ENCODE measurements at regions not wholly inside any gene's neighbourhood (a gene's known extent, or its start where the extent isn't known, plus 50 kb on each side); places are given as distances from the start of the nearest gene placed in this dataset.

DNA sequence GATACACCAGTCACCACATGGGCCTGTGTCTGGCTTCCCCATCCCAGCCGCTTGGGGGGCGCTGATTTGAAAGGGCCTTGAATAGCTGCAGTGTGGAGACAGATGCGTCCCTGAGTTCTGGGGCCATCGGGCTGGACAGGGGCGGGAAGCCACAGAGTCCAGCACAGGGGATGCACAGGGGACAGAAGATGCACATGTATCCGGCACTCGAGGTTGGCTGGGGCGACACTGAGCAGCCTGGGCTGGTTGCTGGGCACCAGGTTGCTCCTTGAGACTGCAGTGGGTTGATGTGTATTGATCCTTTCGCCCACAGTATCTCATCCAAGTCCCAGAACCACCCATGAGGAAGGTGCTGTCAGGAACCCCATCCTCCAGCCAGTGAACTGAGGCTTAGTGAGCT, 99.3 kb upstream of the SYT13 start:
- no peak overlapping the region for H3K4me2 ChIP-seq
- H4K20me1 ChIP-seq (ENCODE audit: insufficient read depth), result no peaks in the 10 kb centered on the region
- no peaks in the 10 kb centered on the region for H3K27me3 ChIP-seq (ENCODE audit: insufficient read depth, low read depth)
- peaks cover 14% of the 10 kb centered on the region for H3K4me1 ChIP-seq (ENCODE audit: low read depth, poor library complexity, severe bottlenecking)
- H2AFZ ChIP-seq (ENCODE audit: low read depth), result no peak overlapping the region
- H3K4me3 ChIP-seq (IDR thresholded peaks at IDR 0.05; ENCODE audit: insufficient read depth, low read depth, low read length), result no peak overlapping the region
- H3K79me2 ChIP-seq (ENCODE audit: insufficient read depth, low read depth), result no peaks in the 10 kb centered on the region
- TF ChIP-seq, protein P1, sequence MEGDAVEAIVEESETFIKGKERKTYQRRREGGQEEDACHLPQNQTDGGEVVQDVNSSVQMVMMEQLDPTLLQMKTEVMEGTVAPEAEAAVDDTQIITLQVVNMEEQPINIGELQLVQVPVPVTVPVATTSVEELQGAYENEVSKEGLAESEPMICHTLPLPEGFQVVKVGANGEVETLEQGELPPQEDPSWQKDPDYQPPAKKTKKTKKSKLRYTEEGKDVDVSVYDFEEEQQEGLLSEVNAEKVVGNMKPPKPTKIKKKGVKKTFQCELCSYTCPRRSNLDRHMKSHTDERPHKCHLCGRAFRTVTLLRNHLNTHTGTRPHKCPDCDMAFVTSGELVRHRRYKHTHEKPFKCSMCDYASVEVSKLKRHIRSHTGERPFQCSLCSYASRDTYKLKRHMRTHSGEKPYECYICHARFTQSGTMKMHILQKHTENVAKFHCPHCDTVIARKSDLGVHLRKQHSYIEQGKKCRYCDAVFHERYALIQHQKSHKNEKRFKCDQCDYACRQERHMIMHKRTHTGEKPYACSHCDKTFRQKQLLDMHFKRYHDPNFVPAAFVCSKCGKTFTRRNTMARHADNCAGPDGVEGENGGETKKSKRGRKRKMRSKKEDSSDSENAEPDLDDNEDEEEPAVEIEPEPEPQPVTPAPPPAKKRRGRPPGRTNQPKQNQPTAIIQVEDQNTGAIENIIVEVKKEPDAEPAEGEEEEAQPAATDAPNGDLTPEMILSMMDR (conservative IDR thresholded peaks at IDR 0.05; ENCODE audit: low read depth, low read length), result no peak
- H3K27ac ChIP-seq, result no peak overlapping the region
- H3K36me3 ChIP-seq (ENCODE audit: insufficient read depth), result no peaks in the 10 kb centered on the region
- no peak overlapping the region for H3K9ac ChIP-seq

DNA sequence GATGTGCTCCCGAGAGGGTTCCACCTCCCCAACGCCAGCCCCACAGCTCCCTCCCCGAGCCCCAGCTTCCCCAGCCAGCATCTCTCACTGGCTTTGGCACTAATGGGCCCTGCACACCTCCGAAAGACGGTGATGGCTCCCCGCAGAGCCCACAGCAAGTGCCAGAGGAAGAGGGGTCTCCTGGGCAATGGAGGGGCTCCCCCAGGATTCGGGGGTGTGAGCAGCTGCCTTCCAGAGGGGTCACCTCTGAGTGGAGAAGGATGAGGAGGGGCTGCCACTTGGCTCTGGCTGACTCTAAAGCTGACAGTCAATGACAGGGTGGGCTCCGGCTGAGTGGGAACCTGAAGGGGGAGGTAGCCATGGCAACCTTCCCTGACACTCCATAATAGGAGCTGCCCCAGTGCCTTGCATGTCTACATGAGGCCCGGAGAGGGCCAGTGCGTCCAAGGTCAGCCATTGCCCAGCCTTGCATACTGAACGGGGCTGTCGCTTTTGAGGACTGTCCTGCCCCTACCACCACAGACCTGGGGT, 98.6 kb upstream of the SYT13 start:
- H3K4me3 ChIP-seq (IDR thresholded peaks at IDR 0.05; ENCODE audit: insufficient read depth, low read depth, low read length), result no peak overlapping the region
- peaks cover 14% of the 10 kb centered on the region for H3K4me1 ChIP-seq (ENCODE audit: low read depth, poor library complexity, severe bottlenecking)
- H3K27me3 ChIP-seq (ENCODE audit: insufficient read depth, low read depth), result no peaks in the 10 kb centered on the region
- no peak overlapping the region for H2AFZ ChIP-seq (ENCODE audit: low read depth)
- no peaks in the 10 kb centered on the region for H3K79me2 ChIP-seq (ENCODE audit: insufficient read depth, low read depth)
- no peak overlapping the region for H3K27ac ChIP-seq
- TF ChIP-seq, protein P1 (conservative IDR thresholded peaks at IDR 0.05; ENCODE audit: low read depth, low read length), result no peak
- no peak overlapping the region for H3K4me2 ChIP-seq
- no peaks in the 10 kb centered on the region for H4K20me1 ChIP-seq (ENCODE audit: insufficient read depth)
- no peaks in the 10 kb centered on the region for H3K36me3 ChIP-seq (ENCODE audit: insufficient read depth)
- no peak overlapping the region for H3K9ac ChIP-seq

DNA sequence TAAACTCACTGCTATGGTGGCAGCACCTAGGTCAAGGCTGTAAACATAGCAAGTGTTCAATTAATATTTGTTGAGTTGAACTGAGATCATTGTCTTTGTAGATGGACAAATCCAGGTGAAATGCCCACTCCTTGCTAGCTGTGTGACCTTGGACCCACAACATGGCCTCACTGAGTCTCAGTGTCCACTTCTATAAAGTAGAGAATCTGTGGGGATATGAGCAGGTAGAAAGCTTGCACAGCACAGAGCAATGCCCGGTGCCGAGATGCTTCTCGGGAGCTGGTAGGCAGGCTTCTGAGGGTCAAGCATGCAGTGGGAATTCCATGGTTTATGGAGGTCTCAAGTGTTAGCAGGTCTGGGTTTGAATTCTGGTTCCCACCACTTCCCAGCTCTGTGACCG, 97.9 kb upstream of the SYT13 start:
- Histone ChIP-seq H3K27me3 (ENCODE audit: insufficient read depth, low read depth) (no peaks in the 10 kb centered on the region), H3K4me1 (ENCODE audit: low read depth, poor library complexity, severe bottlenecking) (peaks cover 14% of the 10 kb centered on the region), H3K4me3 (IDR thresholded peaks at IDR 0.05; ENCODE audit: insufficient read depth, low read depth, low read length) (no peak overlapping the region), H2AFZ (ENCODE audit: low read depth) (no peak overlapping the region), H3K36me3 (ENCODE audit: insufficient read depth) (no peaks in the 10 kb centered on the region), H4K20me1 (ENCODE audit: insufficient read depth) (no peaks in the 10 kb centered on the region), H3K4me2 (no peak overlapping the region), H3K27ac (no peak overlapping the region), H3K79me2 (ENCODE audit: insufficient read depth, low read depth) (no peaks in the 10 kb centered on the region), H3K9ac (no peak overlapping the region)
- TF ChIP-seq, protein P1 (conservative IDR thresholded peaks at IDR 0.05; ENCODE audit: low read depth, low read length), result no peak

DNA sequence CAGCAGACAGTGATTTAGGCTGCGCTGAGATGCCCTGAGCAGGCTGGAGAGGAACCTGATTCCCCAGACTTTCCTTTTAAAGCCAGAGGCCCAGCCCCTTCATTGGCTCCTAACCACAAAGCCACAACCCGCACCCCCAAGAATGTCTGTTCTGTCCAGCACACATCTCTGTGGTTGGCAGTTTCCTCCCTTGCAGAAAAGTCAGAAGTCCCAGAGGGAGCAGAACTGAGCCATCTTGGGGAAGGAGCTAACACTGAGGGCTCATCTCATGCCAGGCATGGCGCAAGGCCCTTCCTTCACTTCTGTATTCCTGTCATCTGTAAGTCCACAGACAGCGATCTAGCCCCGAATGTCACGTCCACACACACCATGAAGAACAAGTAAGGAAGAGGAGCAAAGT, 97.1 kb upstream of the SYT13 start:
- Histone ChIP-seq H3K9ac (no peak overlapping the region), H3K36me3 (ENCODE audit: insufficient read depth) (no peaks in the 10 kb centered on the region), H3K27ac (no peak overlapping the region), H3K4me2 (no peak overlapping the region; the same call in 1 of the 2 replicates), H4K20me1 (ENCODE audit: insufficient read depth) (no peaks in the 10 kb centered on the region), H3K4me3 (IDR thresholded peaks at IDR 0.05; ENCODE audit: insufficient read depth, low read depth, low read length) (no peak overlapping the region), H3K4me1 (ENCODE audit: low read depth, poor library complexity, severe bottlenecking) (peaks cover 14% of the 10 kb centered on the region), H3K27me3 (ENCODE audit: insufficient read depth, low read depth) (no peaks in the 10 kb centered on the region), H2AFZ (ENCODE audit: low read depth) (no peak overlapping the region), H3K79me2 (ENCODE audit: insufficient read depth, low read depth) (no peaks in the 10 kb centered on the region)
- TF ChIP-seq, protein P1 (conservative IDR thresholded peaks at IDR 0.05; ENCODE audit: low read depth, low read length), result no peak

All from KMS-11 (cell line).